ENCODE measurements at regions not wholly inside any gene's neighbourhood (a gene's known extent, or its start where the extent isn't known, plus 50 kb on each side); places are given as distances from the start of the nearest gene placed in this dataset.

DNA sequence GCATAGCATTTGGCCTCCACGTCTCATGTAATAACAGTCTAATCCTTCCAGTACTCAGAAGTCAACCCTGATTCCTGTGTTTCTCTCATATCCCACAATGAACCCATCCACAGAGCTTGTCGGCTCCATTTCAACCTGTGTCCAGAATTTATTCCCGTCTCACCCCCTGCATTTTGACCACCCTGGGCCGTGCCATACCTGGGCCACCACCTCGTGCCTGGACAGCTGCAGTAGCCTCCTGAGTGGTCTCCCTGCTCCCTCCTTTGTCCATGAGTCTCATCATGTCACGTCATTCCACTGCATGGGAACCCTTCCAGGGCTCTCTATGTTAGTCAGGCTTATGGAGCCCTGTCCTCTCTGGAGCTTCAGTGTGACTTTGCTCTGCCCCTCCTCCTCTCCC, 670.6 kb downstream of the PTPRU start:
- no peak for DNase-seq (ENCODE audit: low read depth in 6 of 9, low spot score in 9 of 9)
- Histone ChIP-seq H3K27me3 (ENCODE audit: control insufficient read depth in 2 of 2, insufficient read depth in 1 of 2, low read length in 1 of 2) (no peaks in the 10 kb centered on the region), H3K4me1 (ENCODE audit: control insufficient read depth in 2 of 2, insufficient read depth in 2 of 2, low read length in 2 of 2) (no peaks in the 10 kb centered on the region), H3K27ac (ENCODE audit: low read depth in 1 of 2, low read length in 1 of 2) (no peak overlapping the region), H3K4me3 (ENCODE audit: low read length in 2 of 2) (no peak overlapping the region), H3K9me3 (ENCODE audit: control insufficient read depth in 2 of 2, insufficient read depth in 1 of 2, low read length in 1 of 2) (no peaks in the 10 kb centered on the region), H3K36me3 (ENCODE audit: control insufficient read depth in 2 of 2, insufficient read depth in 2 of 2, low read length in 1 of 2) (no peaks in the 10 kb centered on the region)
- 91% methylated on average over 6 of the region's 6 CpGs for WGBS

DNA sequence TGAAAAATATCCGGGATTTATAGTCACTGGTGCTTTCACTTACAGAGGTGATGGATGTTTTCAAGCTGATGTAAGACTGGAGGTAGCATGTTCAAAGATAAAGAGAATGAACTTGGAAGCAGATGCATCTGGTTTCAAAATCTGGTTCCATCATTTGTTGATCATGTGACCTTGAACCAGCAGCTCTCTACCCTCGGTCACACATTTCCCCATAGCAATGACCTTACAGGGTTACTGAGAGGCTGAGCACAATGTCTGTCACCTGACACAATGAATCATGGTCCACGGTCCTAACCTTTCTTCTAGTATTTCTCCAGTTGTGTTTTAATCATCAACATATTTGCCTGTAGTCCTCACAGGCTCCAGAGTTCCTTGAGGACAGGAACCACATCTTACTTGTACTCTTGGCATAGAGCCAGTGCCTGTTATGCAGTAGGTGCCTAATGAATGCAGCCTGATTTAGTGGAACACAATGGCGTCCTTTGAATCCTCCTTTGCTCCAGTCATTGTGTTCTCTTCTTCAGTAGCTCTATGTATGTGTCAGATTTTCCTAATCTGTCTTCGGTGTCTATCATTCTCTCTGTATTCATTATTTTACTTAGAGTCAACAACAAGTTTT, 667.3 kb downstream of the PTPRU start:
- WGBS: 96% methylated on average over 5 of the region's 5 CpGs
- no peak overlapping the region for H3K27ac ChIP-seq (ENCODE audit: low read depth in 1 of 2, low read length in 1 of 2)
- no peaks in the 10 kb centered on the region for H3K36me3 ChIP-seq (ENCODE audit: control insufficient read depth in 2 of 2, insufficient read depth in 2 of 2, low read length in 1 of 2)
- H3K4me3 ChIP-seq (ENCODE audit: low read length in 2 of 2): no peak overlapping the region
- no peaks in the 10 kb centered on the region for H3K4me1 ChIP-seq (ENCODE audit: control insufficient read depth in 2 of 2, insufficient read depth in 2 of 2, low read length in 2 of 2)
- H3K9me3 ChIP-seq (ENCODE audit: control insufficient read depth in 2 of 2, insufficient read depth in 1 of 2, low read length in 1 of 2): no peaks in the 10 kb centered on the region
- no peak for DNase-seq (ENCODE audit: low read depth in 6 of 9, low spot score in 9 of 9)
- no peaks in the 10 kb centered on the region for H3K27me3 ChIP-seq (ENCODE audit: control insufficient read depth in 2 of 2, insufficient read depth in 1 of 2, low read length in 1 of 2)

DNA sequence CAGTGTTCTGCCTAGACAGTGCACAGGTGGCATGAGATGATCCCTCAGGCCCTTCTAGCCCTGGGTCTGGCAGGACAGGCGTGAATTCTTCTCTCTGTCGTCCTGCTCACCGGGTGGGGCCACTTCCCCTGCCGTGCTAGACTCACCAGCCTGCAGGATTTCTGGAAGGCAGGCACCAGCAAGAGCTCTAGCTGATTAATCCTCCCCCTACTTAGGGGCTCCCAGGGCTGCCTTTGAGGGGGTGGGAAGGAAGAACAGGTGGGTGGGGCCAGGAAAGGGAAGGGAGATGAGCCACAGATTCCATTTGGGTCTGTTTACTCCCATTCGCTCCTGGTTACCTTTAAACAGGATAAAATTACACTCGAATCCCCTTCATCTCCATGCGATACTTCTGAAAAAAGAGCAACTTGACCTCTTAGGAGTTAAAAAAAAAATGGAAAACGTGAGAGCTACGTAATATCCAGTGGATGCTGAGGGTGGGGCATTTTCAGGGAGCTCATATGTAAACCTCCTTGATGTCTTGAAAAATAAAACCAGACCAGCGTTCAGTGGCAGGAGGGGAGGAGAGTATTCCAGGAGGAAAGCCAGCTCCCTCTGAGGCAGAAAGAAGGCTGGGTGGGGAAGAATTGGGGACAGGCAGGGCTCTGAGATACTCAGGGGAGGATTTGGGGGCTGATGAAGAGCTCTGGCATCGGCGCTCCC, 665.5 kb downstream of the PTPRU start:
- H3K27me3 ChIP-seq (ENCODE audit: control insufficient read depth in 2 of 2, insufficient read depth in 1 of 2, low read length in 1 of 2): no peaks in the 10 kb centered on the region
- 44% methylated on average over 12 of the region's 12 CpGs for WGBS
- no peak for DNase-seq (ENCODE audit: low read depth in 6 of 9, low spot score in 9 of 9)

DNA sequence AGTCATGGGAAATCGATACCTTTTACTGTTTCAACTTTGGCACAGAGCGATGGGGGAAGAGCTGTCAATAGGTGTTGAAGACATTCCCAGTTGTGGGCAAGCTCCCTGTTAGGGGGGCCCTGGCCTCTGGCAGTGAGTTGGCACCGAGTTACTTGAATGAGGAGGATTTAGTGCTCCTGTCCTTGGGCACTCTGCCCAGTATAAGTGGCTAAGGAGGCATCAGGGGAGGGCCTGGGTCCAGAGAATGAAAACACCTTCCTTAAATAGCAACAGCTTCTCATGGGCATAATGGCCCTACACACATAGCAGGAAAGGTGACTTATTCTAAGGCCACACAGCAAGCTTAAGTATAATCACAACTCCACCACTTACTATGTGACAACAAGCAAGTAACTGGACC, 664.4 kb downstream of the PTPRU start:
- WGBS: 81% methylated on average over 3 of the region's 3 CpGs
- no peaks in the 10 kb centered on the region for H3K27me3 ChIP-seq (ENCODE audit: control insufficient read depth in 2 of 2, insufficient read depth in 1 of 2, low read length in 1 of 2)
- H3K27ac ChIP-seq (ENCODE audit: low read depth in 1 of 2, low read length in 1 of 2): no peak overlapping the region
- no peak for DNase-seq (ENCODE audit: low read depth in 6 of 9, low spot score in 9 of 9)
- H3K4me1 ChIP-seq (ENCODE audit: control insufficient read depth in 2 of 2, insufficient read depth in 2 of 2, low read length in 2 of 2): no peaks in the 10 kb centered on the region
- peaks cover 0 to 2% of the 10 kb centered on the region in 2 donors for H3K9me3 ChIP-seq (ENCODE audit: control insufficient read depth in 2 of 2, insufficient read depth in 1 of 2, low read length in 1 of 2)
- no peaks in the 10 kb centered on the region for H3K36me3 ChIP-seq (ENCODE audit: control insufficient read depth in 2 of 2, insufficient read depth in 2 of 2, low read length in 1 of 2)
- H3K4me3 ChIP-seq (ENCODE audit: low read length in 2 of 2): no peak overlapping the region

More for the DNA sequence above, 665.5 kb downstream of the PTPRU start:
- H3K36me3 ChIP-seq (ENCODE audit: control insufficient read depth in 2 of 2, insufficient read depth in 2 of 2, low read length in 1 of 2): no peaks in the 10 kb centered on the region
- no peaks in the 10 kb centered on the region for H3K4me1 ChIP-seq (ENCODE audit: control insufficient read depth in 2 of 2, insufficient read depth in 2 of 2, low read length in 2 of 2)
- H3K27ac ChIP-seq (ENCODE audit: low read depth in 1 of 2, low read length in 1 of 2): no peak overlapping the region
- H3K4me3 ChIP-seq (ENCODE audit: low read length in 2 of 2): no peak overlapping the region
- peaks cover 0 to under 1% of the 10 kb centered on the region in 2 donors for H3K9me3 ChIP-seq (ENCODE audit: control insufficient read depth in 2 of 2, insufficient read depth in 1 of 2, low read length in 1 of 2)

GRCh38 chr1:29900104-29900679, 663.9 kb downstream of the PTPRU start:
- peaks cover 0 to 2% of the 10 kb centered on the region in 2 donors for H3K9me3 ChIP-seq (ENCODE audit: control insufficient read depth in 2 of 2, insufficient read depth in 1 of 2, low read length in 1 of 2)
- H3K27ac ChIP-seq (ENCODE audit: low read depth in 1 of 2, low read length in 1 of 2): no peak overlapping the region
- H3K4me3 ChIP-seq (ENCODE audit: low read length in 2 of 2): no peak overlapping the region
- H3K27me3 ChIP-seq (ENCODE audit: control insufficient read depth in 2 of 2, insufficient read depth in 1 of 2, low read length in 1 of 2): no peaks in the 10 kb centered on the region
- no peaks in the 10 kb centered on the region for H3K4me1 ChIP-seq (ENCODE audit: control insufficient read depth in 2 of 2, insufficient read depth in 2 of 2, low read length in 2 of 2)
- WGBS: 86% methylated on average over 20 of the region's 20 CpGs
- no peaks in the 10 kb centered on the region for H3K36me3 ChIP-seq (ENCODE audit: control insufficient read depth in 2 of 2, insufficient read depth in 2 of 2, low read length in 1 of 2)
- DNase-seq (ENCODE audit: low read depth in 6 of 9, low spot score in 9 of 9): no peak

GRCh38 chr1:29896791-29897714, 660.7 kb downstream of the PTPRU start:
- no peaks in the 10 kb centered on the region for H3K4me1 ChIP-seq (ENCODE audit: control insufficient read depth in 2 of 2, insufficient read depth in 2 of 2, low read length in 2 of 2)
- H3K27me3 ChIP-seq (ENCODE audit: control insufficient read depth in 2 of 2, insufficient read depth in 1 of 2, low read length in 1 of 2): no peaks in the 10 kb centered on the region
- H3K9me3 ChIP-seq (ENCODE audit: control insufficient read depth in 2 of 2, insufficient read depth in 1 of 2, low read length in 1 of 2): peaks cover 0 to 2% of the 10 kb centered on the region in 2 donors
- no peak overlapping the region for H3K27ac ChIP-seq (ENCODE audit: low read depth in 1 of 2, low read length in 1 of 2)
- H3K4me3 ChIP-seq (ENCODE audit: low read length in 2 of 2): no peak overlapping the region
- 50% methylated on average over 12 of the region's 12 CpGs for WGBS
- DNase-seq (ENCODE audit: low read depth in 6 of 9, low spot score in 9 of 9): no peak
- H3K36me3 ChIP-seq (ENCODE audit: control insufficient read depth in 2 of 2, insufficient read depth in 2 of 2, low read length in 1 of 2): no peaks in the 10 kb centered on the region

GRCh38 chr1:29896300-29896699, 660.0 kb downstream of the PTPRU start:
- no peak overlapping the region for H3K4me3 ChIP-seq (ENCODE audit: low read length in 2 of 2)
- no peaks in the 10 kb centered on the region for H3K4me1 ChIP-seq (ENCODE audit: control insufficient read depth in 2 of 2, insufficient read depth in 2 of 2, low read length in 2 of 2)
- no peak overlapping the region for H3K27ac ChIP-seq (ENCODE audit: low read depth in 1 of 2, low read length in 1 of 2)
- no peak for DNase-seq (ENCODE audit: low read depth in 6 of 9, low spot score in 9 of 9)
- H3K9me3 ChIP-seq (ENCODE audit: control insufficient read depth in 2 of 2, insufficient read depth in 1 of 2, low read length in 1 of 2): peaks cover 0 to 2% of the 10 kb centered on the region in 2 donors
- H3K36me3 ChIP-seq (ENCODE audit: control insufficient read depth in 2 of 2, insufficient read depth in 2 of 2, low read length in 1 of 2): no peaks in the 10 kb centered on the region
- no peaks in the 10 kb centered on the region for H3K27me3 ChIP-seq (ENCODE audit: control insufficient read depth in 2 of 2, insufficient read depth in 1 of 2, low read length in 1 of 2)
- 93% methylated on average over 3 of the region's 3 CpGs for WGBS

- 89% methylated on average over 4 of the region's 4 CpGs for WGBS
- Histone ChIP-seq H3K27ac (ENCODE audit: low read depth in 1 of 2, low read length in 1 of 2) (no peak overlapping the region), H3K27me3 (ENCODE audit: control insufficient read depth in 2 of 2, insufficient read depth in 1 of 2, low read length in 1 of 2) (no peaks in the 10 kb centered on the region)
Measured at GRCh38 chr1:29895201-29895600, 658.9 kb downstream of the PTPRU start.

More at GRCh38 chr1:29895201-29895600, 658.9 kb downstream of the PTPRU start:
- Histone ChIP-seq H3K4me3 (ENCODE audit: low read length in 2 of 2) (no peak overlapping the region), H3K36me3 (ENCODE audit: control insufficient read depth in 2 of 2, insufficient read depth in 2 of 2, low read length in 1 of 2) (no peaks in the 10 kb centered on the region), H3K9me3 (ENCODE audit: control insufficient read depth in 2 of 2, insufficient read depth in 1 of 2, low read length in 1 of 2) (peaks cover 0 to 2% of the 10 kb centered on the region in 2 donors), H3K4me1 (ENCODE audit: control insufficient read depth in 2 of 2, insufficient read depth in 2 of 2, low read length in 2 of 2) (no peaks in the 10 kb centered on the region)
- DNase-seq (ENCODE audit: low read depth in 6 of 9, low spot score in 9 of 9): no peak
